ENCODE measurements at regions not wholly inside any gene's neighbourhood (a gene's known extent, or its start where the extent isn't known, plus 50 kb on each side); places are given as distances from the start of the nearest gene placed in this dataset.

DNA sequence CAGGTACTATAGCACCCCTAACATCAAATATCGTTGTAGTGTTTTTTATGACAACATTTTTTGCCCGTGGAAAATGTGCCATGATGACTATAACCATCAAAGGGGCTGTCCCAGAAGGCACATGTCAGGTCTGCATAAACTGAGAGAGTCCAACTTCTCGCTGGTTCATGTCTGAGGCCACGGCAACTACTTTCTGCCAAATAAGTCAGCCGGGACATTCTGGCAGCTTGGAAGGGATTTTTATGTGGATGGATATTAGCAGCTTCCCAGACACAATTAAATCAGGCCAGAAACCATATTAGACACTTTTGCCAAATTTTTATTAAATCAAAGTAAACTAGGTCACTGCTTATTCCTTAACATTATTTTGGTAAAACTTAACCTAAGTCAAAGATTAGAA is 477.4 kb upstream of the FZD8 start:
- TF ChIP-seq, protein P1, sequence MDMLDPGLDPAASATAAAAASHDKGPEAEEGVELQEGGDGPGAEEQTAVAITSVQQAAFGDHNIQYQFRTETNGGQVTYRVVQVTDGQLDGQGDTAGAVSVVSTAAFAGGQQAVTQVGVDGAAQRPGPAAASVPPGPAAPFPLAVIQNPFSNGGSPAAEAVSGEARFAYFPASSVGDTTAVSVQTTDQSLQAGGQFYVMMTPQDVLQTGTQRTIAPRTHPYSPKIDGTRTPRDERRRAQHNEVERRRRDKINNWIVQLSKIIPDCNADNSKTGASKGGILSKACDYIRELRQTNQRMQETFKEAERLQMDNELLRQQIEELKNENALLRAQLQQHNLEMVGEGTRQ (IDR thresholded peaks at IDR 0.05; ENCODE audit: low read length), result no peak
- no peak for TF ChIP-seq PHF8 (conservative IDR thresholded peaks at IDR 0.05; ENCODE audit: low read depth, low read length)
- no peak for TF ChIP-seq POLR2A (IDR thresholded peaks at IDR 0.05; ENCODE audit: control extremely low read depth in 1 of 2, low read depth in 2 of 2, low read length in 2 of 2)
- TF ChIP-seq BACH1 (IDR thresholded peaks at IDR 0.05; ENCODE audit: low read length), result no peak
- TF ChIP-seq, protein P2, sequence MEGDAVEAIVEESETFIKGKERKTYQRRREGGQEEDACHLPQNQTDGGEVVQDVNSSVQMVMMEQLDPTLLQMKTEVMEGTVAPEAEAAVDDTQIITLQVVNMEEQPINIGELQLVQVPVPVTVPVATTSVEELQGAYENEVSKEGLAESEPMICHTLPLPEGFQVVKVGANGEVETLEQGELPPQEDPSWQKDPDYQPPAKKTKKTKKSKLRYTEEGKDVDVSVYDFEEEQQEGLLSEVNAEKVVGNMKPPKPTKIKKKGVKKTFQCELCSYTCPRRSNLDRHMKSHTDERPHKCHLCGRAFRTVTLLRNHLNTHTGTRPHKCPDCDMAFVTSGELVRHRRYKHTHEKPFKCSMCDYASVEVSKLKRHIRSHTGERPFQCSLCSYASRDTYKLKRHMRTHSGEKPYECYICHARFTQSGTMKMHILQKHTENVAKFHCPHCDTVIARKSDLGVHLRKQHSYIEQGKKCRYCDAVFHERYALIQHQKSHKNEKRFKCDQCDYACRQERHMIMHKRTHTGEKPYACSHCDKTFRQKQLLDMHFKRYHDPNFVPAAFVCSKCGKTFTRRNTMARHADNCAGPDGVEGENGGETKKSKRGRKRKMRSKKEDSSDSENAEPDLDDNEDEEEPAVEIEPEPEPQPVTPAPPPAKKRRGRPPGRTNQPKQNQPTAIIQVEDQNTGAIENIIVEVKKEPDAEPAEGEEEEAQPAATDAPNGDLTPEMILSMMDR (IDR thresholded peaks at IDR 0.05; ENCODE audit: control extremely low read depth in 1 of 3, insufficient read depth in 1 of 3, low read depth in 1 of 3, low read length in 3 of 3), result no peak
